ENCODE measurements at regions not wholly inside any gene's neighbourhood (a gene's known extent, or its start where the extent isn't known, plus 50 kb on each side); places are given as distances from the start of the nearest gene placed in this dataset.

GRCh38 chr5:74105126-74105780 is 479.3 kb downstream of the ARHGEF28 start:
- no peak for DNase-seq

DNA sequence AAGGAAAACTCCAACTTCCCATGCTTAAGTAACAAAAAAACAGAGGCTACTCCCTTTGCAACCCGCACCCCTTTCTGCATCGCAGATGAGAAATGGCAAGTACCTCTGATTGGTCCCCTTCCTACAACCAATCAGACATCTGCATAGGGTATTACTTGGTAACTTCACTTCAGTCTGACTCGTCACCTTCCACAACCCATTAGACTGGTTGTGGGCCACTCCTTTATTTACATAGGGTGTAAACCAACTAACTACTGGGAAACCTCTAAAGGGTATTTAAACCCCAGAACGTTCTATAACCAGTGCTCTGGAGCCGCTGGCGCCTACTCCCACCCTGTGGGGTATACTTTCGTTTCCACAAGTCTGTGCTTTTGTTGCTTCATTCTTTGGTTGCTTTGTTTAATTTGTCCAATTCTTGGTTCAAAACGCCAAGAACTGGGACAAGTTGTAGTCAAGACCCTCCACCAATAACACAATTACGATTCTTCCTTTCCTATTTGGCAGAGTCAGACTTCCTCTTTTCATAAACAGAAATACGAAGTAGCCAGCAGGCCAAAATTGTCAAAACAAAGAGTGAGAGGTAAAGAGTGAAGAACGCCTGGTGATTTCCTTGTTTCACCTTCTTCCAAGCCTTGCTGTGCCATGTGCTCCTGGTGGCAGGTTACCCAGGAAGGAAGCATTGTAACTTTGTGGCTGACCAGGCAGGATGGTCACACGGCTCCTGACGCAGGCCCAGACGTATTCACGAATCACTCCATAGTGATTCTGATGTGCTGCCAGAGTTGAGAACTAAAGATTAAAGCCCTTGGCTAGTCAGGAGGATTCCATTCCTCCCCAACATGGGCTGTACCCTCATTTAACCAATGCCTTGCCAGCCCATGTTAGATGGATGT is 477.4 kb downstream of the ARHGEF28 start:
- DNase-seq, result no peak

DNA sequence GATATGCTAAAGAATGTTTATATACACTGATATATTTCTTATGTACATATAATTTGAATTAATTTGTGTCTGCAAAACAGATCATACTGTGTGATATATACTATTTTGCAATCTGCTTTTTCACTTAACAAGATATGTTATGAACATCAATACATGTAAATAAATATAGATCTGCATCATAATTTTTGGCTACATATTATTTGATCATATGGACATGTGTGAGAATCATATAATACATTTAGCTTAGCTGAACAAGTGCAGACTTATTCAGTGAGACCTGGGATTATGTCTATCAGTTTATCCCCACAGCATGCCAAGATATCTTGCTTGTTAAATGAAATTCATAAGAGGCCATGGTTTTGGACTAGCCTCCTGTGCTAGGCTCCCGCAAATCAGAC is 474.3 kb downstream of the ARHGEF28 start:
- DNase-seq, result no peak

DNA sequence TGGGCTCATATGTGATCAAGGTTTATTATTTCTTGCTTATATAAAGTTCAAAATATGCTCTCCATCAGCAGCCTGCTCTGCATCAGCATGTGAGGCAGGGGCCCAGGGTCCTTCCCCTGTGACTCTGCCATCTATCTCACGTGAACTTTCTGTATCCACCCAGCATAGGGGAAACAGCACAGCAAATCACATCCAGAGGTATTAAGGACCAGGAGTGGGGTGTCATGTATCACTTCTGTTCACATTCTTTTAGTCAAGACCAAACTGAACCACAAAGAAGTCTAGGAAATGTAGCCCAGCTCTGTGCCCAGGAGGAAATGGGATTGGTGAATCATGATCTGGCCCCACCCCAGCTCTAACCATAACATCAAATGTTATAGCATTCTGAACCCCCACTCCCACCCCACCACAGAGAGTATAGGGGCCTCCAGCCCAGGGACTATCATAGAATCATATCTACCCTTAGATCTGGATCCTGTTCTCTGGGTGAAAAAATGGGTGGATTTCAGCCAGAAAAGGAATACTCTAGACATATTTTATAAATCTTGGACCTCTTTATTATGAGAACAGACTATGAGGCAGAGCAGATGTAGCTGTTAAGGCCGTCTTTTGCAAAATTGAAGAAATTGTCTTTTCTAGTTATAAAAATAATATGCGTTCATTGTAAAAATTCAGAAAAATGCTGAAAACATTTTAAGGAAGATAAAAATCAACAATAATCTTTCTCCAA is 473.7 kb downstream of the ARHGEF28 start:
- DNase-seq, result no peak

GRCh38 chr5:74098941-74099340 is 472.9 kb downstream of the ARHGEF28 start:
- no peak for DNase-seq

DNA sequence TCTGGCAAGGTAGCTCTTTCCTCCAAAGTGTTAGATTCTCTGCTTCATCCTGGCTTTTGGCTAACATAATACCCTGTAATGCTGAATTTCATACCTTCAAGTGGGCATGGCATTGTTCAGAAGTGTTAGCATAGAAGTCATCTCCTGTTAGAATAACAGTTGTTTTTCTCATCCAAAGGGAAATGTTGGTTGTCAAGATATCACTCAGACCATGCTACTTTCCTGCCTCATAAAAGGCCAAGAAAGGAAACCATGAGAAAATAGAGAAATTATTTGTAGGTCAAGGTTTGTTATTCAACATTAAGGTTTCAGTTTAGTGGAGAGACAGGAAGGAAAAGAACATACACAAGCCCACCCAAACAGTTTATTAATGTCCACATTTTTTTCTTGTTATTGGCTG is 472.5 kb downstream of the ARHGEF28 start:
- no peak for DNase-seq

DNA sequence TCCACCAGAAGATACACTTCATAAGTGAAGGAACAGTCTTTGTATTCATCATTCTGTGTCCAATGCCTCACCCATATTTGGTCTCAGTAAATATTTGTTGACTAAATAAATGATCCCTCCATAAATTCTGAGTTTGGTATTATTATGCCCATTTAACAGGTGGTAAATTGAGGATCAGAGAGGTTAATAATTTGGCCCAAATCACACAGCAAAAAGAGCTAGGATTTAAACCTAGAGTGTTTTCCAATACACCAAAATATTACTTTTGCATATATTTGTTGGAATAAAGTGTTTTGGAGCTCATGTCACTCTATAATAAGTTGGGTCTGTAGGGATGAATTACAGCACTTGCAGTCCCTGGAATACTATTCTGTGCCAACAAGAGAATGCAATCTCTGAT is 470.3 kb downstream of the ARHGEF28 start:
- no peak for DNase-seq

DNA sequence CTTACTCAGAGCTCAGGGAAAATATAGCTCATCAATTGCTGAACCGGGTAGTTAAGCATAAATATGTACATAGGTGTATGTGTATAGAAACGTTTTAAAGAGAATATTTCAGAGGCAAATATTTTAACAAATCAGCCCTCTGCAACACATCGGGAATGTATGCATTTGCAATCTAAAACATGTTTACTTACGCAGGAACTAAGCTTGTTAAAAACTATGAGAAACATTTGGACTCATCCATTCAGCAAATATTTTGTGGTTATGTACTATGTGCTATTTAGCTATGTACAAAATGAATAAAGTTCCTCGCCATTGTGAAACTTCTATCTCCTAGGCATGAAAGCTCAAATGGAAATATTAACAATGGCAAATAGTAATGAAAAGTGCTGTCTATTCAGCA is 469.9 kb downstream of the ARHGEF28 start:
- DNase-seq, result no peak

DNA sequence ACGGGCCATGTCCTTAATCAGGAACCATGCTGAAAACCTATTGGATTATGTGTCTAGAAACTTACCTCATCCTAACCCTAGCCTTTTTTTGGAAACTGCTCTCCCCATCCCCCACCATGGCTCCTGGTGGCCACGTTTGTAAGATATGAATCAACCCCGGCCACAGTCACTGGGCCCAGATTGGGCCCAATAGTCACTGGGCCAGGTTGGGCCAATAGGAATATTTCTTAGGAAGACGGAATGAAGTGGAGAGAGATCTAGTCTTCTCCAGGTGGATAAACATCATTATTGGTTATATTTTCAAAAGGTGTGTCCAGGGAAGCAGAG is 468.7 kb downstream of the ARHGEF28 start:
- DNase-seq, result no peak

- no peak for DNase-seq
These were observed 468.2 kb downstream of the ARHGEF28 start for GRCh38 chr5:74094096-74094781.

- DNase-seq, result no peak
These were observed 467.6 kb downstream of the ARHGEF28 start for GRCh38 chr5:74093561-74093960.

DNA sequence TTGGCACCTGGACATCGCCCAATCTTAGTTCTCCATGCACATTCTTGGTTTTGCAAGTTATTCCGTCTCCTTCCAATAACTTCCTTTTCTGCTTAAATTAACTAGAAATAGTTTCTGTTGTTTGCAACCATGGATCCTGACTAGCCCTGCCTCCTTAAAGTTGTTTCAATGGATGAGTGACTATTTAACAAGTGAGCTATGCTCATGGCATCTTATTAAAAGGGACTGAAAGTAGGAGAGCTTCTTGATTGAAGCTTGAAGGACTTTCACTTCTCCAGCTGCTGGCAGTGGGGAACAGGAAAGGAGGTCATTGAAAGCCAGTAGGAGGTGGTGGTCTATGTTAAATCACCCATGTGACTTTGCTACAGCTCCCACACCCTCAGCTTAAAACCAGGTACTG is 466.8 kb downstream of the ARHGEF28 start:
- no peak for DNase-seq

DNA sequence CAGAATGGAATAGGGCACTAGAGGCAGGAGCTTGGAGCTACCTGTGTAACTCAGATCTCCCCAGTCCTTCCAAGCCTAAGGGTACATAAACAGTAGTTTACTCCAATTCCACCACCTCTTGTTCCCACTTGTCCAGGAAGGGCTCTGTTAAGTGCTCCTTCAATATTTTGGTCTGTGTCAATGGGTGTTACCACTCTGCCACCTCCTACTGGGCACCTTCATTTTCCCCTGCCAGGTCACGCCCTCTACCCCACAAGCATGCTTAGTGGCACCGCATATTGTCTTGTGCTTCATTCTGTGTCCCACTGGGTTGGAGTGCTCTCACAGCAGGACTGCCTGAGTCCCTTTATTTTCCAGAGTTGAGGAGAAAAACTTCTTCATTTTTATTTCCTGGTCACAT is 459.8 kb downstream of the ARHGEF28 start:
- no peak for DNase-seq

DNA sequence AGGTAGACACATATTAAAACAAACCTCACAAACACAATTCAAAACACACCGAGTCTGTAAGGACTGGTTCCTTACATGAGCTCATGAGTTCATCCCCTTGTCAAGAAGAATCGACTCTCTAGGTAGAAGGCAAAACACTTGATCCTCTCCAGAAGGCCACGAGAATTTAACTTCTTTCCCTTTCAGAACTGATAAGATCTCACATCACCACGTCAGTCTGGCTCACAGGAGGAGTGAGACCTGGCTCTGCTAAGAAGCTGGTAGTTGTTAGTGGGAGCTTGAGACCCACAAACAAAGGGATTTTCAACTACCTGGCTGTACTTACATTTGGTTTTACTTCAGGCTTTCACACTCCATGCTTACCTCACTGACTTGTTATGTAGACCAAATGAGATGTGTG is 459.2 kb downstream of the ARHGEF28 start:
- DNase-seq, result no peak

DNA sequence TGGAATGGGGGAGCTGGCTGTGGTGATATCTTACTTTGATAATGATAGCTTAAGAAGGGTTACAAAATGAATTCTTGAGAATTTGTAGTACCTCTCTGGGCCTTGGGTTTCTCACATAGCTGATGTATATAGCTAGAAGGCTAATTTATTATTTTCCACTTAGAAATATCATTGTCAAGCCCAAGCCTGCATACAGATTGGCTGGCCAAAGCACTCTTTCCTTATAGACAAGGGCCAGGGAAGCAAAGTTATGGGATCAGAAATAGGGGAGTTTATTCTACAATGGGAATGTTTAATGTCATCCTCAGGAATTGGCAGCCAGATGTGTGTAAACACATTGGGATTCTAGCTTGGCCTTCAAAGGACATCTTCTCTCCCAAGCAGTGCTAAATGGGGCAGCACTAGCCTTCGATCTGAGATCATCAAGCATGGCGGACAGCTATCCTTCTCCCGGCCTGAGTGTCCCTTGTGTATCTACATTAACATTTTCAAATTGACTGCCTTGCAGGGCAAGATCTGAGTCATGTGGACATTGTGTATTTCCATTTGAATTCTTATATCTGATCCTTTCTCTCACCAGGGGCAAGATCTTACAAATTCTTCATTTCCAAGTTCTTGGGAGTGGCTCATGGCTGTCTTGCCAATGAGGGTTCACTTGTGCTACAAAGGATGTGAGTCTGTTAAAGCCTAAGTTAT is 457.2 kb downstream of the ARHGEF28 start:
- no peak for DNase-seq

GRCh38 chr5:74082512-74083055 is 456.6 kb downstream of the ARHGEF28 start:
- no peak for DNase-seq

GRCh38 chr5:74081126-74081525 is 455.1 kb downstream of the ARHGEF28 start:
- no peak for DNase-seq

GRCh38 chr5:74079971-74080556 is 454.1 kb downstream of the ARHGEF28 start:
- DNase-seq, result peak; percentile 8

DNA sequence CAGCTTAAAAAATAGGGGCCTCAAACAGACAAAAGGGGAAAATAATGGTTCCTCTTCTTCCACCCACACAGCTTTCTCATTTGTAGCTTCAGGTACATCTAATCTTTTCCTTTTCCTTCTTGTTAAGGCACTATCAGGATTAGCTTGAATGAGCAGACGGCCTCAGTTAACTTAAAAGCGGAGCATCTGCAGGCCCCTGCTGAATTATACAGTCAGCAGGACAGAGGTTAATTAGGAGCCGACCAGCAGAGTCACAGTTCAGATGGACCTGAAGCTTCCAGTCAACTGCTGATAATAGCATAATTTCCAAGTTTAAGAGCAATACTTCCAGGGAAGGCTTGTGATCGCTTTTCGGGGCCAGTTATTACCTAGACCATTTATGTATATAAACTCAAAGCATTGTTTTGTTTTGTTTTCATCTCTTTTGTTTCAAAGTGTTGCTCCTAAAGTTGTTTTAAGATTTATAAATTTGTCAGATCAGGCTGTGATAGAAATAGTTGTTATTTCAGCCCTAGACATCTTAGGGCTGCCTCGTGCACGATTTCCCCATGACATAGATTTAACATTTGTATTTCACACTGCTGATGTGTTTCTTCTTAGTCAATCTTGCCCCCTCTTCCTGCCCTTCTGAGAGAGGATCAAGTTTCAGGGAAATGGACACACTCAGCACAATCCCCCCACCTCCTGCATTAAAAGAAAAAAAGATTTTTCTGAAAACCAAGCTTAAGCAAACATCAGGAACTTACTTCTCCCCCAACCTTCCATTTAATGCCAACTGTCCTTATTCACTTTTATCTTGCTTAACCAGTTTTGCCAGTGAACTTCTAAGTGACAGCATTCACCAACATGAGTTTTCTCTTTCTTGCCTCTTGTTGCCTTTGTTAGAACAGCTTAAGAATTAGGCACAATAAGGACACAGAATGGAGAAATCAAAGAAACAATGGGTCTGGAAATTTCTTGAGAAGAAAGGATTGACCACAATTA is 449.8 kb downstream of the ARHGEF28 start:
- peak; percentile 27 for DNase-seq

DNA sequence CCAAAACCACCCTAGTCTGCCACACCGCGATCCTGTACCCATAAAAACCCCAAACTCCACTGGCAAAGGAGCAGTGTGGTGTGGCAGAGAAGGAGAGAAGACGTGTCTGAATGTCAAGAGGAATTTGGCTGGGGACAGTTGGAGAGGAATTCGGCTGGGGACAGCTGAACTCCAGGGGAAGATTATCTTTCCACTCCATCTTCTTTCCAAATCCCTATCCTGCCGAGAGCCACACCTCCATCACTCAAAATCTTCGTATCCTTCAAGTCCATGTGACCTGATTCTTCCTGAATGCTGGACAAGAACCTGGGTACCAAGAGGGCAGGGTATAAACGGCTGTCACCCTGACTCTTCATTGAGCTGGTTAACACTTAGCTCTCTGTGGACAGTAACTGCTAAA is 448.1 kb downstream of the ARHGEF28 start:
- no peak for DNase-seq

DNA sequence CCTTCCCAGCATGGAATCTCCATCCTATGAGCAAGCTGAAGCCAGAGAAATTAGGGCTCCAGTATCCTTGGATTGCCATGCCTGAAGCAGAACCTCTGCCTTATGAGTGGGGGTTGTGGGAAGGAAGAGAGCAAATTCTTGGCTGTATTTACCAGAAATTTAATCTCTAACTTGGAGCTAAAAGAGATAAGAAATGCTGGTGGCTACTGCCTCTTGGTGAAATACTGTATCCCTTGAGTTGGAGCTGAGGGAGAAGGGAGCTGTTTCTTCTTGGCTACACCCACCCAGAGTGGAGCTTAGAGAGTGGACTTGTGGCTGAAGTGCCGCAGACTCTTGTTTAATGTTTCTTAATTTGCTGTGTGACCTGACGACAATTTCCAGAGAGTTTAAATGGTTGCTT is 447.3 kb downstream of the ARHGEF28 start:
- no peak for DNase-seq

Measured in retina (tissue), 1 donor.